NCI-H748 treated with DMSO at 0.1 percent for 48 hours (cell line): ENCODE measurements at regions not wholly inside any gene's neighbourhood (a gene's known extent, or its start where the extent isn't known, plus 50 kb on each side); places are given as distances from the start of the nearest gene placed in this dataset.

Experiments
- DNase-seq: peaks from one replicate; lab custom pipeline; 2025; lab: John Stamatoyannopoulos, UW

DNA sequence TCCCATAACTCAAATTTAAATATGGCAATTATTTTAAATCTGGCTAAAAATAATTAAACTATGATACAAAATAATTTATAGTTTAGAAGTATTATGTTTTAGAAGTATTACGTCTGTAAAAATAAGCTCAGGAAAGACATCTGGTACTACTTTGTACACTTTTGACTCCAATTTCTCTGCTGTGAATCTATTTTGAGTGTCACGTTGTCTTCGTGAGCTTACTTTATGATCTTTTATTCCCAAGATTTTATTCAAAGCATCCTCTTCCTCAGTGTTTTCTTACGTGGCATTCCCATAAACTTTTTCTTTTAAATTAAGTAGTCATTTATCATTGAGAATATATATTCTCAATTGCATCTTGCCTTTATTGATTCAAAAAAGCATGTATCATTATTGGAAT is 223.3 kb upstream of the KCNJ16 start:
- no peak for DNase-seq

DNA sequence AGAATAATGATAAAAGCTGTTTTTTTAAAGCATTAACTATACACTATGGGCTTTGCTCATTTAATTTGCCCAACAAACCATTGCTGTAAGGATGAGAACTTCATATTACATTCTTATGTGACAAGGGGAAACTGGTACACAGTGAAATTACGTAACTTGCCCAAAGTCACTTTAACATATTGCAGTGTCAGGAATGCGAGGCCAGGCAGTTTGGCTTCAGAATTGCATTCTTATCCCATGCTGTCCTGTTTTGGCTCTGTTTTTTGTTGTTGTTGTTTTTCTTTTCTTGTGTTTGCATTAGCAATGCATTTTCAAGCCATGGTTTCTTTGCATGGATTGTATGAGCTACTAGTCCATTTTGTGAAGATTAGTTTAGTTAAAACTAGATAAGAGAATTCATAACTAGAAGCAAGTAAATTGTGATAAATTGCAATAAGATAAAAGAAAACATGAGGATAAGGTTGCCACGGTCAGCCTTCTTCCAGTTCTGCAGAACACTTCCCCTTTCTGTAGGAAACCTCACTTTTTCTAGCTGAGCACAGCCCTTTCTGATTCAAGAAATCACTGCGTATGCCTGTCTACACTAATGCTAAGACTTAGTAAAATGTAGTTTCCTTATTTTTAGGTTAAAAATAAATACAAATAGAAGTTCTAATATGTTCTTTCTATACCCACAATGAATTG is 221.3 kb upstream of the KCNJ16 start:
- no peak for DNase-seq

DNA sequence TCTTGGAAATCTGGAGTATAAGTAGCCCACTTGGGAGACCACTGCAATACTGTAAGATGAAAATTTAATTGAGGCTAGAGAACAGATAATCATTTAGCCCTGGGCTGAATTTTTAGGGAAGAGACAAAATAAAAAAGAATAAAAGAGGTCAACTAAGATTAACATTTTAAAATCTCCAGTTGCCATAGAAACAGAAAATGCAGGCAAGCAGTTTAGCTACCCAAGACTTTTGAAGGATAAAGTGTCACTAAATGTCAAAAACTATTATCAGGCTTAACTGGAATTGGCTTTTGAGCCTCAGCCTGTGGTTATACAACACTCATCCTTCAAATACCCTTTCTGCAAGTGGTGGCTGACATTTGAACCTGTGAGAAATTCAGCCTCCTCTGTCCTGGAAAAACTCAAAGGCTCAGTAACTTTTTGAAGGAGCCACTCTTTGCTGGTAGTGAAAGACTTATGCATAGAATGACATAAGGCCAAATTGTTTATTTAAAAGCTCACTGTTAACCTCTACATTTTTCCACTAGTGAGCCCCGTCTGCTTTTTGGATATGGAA is 220.7 kb upstream of the KCNJ16 start:
- DNase-seq: no peak

DNA sequence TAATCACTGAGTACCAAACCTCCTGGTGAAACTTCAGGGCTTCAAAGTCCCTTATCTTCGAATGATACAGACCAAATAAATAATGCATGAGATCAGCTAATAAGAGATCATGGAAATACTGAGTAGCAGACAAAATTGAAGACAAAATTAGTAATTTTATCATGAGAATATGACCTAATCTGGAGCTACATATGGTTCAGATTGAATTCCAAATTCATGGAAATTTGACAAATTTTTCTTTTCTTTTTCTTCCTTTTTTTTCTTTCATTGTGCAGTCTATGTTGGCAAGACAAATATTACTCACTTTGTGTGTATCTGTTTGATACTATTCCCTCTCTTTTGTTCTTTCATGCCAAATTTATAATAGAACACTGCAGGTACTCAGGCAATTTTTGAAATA is 218.1 kb upstream of the KCNJ16 start:
- DNase-seq: no peak

DNA sequence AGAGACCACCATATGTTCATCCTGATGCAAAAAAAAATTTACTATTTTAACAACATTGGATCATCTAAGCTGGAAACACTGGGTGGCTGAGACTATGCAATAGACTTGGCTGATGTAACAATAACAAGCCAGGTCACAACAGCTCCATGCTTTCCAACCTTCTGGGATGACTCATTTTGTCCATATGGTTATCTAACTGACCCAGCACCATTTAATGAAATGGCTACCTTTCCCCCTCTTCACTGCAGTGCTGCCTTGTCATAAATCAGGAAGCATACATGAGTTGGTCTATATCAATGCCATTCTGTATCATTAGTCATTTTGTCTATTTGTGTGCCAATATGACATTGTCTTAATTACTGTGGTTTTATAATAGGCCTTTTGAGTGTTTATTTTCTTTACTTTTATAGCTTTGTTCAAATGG is 217.6 kb upstream of the KCNJ16 start:
- no peak for DNase-seq

DNA sequence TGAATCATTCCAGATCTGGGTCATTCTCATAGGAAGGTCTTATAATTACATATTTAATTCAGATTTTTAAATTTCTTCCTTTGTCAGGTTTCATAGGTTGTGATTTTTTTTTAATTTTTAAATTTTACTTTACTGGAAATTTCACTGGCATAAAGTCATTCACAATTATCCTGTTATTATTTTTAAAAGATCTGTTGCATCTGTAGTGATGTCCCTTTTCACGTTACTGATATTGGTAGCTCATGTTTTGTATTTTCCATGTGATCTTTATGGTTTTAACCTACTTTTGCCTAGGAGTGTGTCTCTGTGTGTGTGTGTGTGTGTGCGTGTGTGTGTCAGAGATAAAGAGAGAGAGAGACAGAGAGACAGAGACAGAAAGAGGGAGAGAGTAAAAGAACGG is 216.6 kb upstream of the KCNJ16 start:
- DNase-seq: no peak

DNA sequence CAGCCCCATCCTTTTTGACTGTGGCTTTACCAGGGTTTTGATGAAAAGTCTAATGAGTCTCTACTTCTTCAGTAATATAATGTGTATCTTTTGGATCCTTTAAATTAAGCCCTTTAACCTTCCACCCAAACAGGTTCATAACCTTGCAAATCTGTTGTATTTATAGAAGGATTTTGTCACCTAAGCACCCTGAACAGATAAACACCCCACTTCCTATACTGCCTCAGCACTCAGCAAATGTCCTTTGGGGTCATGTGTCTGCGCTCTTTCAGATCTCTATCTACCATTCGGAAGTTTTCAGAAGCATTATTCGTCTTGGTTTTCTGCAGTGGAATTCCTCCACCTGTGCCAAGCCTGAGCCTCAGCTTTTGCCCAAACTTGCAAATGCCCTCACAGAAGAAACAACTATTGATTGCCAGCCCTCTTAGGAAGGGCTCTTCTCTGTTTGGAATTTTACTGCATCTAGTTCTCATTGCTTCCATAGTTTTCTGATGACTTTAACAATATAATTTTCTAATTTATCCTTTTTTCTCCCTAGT is 214.8 kb upstream of the KCNJ16 start:
- no peak for DNase-seq

DNA sequence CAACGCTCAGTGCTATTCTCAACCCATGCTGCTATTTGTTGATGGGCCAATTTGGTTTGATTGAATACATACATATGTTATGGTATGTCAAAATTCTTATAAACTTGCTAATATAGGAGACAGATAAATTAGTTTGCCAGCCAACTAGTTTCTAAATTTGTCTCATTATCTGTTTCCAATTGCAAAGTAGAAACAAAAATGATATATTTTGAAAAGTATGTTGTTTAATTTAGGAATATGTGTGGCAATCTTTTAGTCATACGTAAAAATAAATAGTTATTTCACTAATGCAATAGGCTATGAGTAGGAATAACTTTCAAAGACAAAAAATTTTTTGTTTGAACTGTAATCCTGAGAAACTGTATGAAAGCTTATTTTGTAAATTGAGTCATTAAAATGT is 210.6 kb upstream of the KCNJ16 start:
- no peak for DNase-seq

DNA sequence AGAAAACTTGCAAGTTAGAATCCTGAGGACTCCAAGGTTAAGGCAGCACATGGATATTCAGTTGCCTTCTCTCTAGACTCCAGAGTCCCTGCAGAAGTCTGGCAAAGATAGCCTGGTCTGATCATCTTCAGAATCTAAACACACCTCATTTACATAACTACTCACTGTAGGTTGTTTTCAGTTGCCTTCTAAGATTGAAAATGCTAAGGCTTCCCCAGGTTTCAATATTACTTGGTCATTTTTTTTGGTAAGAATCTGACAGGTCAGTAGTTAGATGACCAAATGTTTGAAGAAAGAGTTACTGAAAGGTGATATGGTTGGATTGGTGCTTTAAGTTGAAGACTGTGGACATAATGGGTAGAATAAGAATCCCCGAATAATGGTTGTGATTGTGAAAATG is 205.4 kb upstream of the KCNJ16 start:
- DNase-seq: no peak

DNA sequence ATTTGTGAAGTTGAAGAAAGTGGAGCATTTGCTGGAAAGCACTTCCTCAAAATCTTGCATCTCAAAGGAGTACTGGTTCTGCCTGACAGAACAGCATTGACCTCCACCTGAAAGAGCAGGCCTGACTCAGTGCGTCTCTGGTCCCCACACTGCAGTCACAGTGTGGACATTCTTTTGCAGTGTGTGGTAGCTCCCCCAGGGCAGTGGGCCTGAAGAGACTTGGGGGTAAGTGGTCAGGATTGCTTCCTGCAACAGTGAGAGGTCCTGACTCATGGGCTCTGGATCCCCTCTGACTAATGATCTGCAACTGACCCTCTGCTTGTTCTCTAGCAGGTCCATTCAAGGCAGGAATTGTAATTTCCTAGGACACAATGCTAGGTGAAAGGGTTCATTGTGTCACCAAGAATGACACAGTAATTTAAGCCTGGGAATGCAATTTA is 204.9 kb upstream of the KCNJ16 start:
- no peak for DNase-seq

DNA sequence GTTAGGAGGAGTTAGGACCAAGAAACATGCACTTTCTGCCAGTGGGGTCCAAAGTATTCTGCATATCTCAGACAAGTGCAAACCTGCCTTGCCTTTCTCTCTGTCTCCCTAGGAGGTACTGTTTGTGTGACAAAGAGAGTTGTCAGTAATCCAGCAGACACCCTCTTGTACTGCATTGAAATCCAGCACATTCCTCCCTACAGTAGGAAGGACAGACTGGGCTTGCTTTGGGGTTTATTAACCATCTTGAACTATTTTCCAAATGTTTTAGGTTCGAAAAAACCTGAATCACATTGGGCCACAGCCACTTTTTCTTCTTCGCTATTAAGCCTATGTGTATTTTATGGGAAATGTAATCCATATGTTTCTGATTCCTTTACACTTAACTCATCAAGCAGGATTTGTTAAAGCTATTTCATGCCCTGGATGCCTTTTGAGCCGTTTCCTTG is 204.2 kb upstream of the KCNJ16 start:
- DNase-seq: no peak

DNA sequence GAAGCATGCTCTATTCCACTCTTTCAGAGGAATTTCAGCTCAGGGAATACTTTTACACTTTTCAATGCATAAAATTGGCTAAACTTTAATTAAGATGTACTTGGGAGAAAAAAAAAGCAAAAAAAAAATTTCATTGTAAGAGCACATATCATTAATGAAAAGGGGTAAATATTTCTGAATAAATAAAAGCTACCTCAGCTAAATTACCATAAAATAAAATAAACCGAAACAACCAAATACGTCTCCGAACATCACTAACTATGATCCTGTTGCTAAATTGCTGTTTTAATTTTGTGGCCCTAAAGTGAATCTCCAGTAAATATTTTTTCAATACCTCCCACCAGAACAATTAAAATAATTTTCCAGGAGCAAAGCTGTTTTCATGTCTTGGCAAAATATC is 203.7 kb upstream of the KCNJ16 start:
- DNase-seq: no peak

DNA sequence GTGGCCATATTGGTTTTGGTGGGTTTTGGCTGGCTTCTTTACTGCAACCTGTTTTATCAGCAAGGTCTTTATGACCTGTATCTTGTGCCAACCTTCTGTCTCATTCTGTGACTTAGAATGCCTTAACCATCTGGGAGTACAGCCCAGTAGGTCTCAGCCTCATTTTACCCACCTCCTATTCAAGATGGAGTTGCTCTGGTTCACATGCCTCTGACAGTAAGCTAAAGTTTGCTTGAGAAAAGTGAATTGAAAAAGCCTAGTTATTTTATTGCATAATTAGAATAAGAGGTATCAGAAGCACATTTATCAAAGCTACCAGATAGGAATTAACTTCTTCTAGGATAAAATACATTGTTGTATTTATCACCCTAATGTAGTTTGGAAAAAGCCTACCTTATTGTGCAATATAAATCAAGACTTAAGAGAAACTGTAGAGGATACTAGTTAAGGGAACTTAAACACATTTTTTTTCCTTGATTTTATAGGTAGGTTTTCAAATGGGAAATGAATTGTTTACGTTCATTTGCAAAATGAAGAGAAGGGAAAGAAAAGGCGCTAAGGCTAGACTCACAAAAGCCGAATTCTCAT is 202.3 kb upstream of the KCNJ16 start:
- DNase-seq: no peak

DNA sequence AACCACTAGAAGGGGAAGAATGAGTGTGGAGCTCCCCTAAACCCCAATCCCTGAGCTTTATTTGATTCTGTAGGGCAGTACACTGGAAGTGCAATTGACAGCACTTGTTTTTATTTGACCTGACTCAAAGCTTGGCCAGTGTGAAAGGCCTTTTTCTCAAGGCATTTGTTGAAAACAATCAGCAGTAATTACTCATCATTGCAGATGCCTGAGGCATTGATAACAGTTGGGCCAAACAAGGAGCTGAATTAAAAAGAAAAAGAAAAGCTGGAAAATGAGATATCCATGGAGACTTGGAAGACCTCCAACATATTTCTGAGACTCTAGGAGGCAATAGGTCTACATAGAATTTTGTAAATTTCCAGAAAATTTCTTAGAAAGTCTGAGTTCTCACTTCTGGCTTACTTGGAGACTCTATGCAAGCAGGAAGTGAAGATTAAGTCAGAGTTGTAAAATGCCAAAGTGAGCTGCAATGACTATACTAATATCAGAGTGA is 200.8 kb upstream of the KCNJ16 start:
- DNase-seq: no peak

DNA sequence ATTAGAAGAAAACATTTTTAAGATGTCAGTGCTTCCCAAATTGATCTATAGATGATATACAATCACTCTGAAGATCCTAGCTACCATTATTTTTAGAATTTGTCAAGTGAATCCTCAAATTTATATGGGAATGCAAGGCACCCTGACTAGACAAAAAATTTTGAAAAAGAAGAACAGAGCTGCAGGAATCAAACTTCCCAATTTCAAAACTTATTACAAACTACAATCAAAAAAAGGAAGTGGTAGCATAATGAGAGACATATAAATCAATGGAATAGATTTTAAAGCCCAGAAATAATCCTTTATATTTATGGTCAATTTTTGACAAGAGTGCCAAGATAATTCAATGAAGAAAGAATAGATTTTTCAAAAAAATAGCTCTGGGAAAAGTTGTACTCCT is 198.3 kb upstream of the KCNJ16 start:
- DNase-seq: no peak

DNA sequence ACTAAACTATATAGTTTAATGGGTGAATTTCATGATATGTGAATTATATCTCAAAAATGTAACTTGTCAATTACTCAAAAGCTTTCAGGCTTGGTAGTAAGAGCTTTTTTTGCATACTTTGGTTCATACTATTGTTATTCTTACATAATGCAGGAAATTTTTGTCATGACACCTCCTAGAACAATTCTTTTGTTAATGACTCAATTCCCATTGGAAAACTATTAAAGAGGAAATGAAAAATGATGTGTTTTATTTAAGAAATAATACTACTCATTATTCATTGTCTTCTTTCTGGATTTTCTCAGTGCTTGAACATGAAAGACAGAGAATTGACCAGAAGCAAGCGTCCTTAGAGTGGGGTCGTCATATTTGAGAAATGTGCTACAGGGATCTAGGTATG is 196.4 kb upstream of the KCNJ16 start:
- no peak for DNase-seq

DNA sequence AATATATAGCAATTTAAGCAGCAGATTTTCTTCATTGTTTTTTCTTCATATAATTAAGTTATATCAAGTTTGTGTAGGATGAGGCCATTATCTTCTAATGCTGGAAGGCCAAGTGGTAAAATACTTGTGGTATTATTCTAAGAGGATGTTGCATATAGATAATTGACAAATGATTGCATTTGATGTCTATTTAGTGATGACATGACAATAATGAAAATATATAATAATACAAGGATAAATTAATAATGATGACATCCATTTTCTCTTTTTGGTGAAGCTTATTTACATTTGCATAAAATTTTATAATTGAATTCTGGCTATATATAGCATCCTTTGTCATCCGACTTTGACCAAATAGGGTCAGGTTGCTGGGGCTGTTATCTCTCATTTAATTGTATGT is 195.4 kb upstream of the KCNJ16 start:
- no peak for DNase-seq

DNA sequence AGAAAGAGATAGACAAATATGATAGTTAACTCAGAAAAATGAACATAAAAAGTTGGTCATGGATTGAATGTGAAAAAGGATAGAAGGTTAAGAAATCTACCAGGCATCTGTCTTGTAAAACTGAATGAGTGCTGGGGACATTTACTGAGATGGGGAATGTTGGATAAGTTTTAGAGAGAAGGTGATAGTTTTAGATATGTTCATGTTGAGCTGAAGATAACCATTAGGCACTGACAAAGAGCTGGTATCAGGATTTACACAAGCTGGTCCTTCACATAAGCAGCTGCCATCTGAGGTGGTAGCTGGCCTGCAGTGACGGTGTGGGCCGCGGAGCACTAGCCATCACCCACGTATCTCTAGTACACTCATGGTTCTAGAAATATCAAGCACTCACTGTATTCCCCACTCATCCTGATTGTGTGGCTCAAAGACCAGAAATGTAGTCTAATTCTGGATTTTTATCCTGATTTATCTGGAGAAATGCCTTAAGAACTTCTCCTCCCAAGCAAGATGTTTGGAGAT is 194.4 kb upstream of the KCNJ16 start:
- no peak for DNase-seq

DNA sequence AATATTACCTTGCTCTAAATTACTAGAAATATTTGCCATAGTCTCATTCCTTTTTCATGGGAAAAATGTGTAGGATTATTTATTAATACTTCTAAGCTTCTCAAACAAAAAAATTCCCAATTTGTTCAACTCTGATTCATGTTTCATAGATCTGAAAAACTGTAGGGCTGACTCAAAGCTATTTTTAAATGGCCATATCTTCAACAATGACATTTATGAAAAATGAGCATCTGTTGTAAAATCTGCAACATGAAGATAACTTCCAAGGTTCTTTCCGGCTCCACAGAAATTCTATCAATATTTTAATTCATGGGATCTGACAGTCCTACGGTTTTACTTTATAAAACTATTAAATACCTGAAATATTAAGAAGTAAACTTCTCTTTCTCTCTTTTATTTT is 192.7 kb upstream of the KCNJ16 start:
- DNase-seq: no peak

DNA sequence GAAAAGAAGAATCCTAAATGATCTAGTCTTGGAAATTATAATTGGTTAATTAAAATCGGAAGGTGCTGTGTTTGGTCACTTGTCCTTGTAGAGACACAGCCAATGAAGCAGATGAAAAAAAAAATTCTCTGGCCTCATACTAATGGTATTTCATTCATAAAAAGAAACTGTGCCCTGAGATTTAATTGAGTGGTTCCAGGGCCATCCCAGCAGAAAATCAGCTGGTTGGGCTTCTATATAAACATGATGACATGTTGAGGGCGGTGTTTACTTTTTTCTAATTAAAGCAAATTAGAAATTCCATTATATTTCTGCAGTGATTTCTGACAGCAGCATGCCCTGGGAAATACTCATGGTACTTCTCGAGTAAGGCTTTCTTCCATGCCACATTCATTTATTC is 191.9 kb upstream of the KCNJ16 start:
- DNase-seq: no peak

DNA sequence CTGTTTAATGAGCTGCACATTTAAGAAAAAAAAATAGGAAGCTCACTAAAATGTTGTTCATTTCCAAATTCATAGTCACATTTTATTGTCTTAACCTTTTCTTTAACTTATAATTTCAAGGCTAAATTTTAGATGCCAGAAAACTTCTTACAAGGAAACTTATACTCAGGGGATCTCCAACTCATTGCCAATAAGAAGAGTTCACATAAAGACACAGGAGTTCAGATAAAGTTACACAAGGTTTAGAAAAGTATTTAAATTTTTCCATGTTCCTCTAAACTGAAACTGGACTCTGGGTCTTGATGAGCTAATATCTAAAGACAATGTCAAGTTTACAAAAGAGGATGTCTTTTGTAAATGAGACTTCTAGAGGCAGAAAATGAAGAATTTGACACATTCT is 190.7 kb upstream of the KCNJ16 start:
- DNase-seq: no peak

DNA sequence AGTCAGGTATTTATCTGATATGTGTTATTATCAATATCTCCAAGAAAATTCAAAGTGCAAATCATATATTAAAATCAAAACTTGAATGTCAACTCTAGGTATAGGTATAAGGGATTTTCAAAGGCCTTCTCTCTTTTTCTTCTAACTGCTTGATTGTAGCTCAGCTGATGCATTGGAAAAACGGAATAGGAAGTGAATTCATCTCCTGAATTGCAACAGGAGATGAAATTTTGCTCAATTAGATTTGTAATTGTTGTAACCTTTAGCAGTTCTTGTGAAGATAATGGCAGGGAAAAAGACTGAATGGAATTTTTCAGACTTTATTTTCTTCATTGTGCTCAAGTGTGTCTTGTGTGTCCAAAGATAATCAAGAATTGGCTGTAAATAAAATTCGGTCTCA is 190.2 kb upstream of the KCNJ16 start:
- no peak for DNase-seq

DNA sequence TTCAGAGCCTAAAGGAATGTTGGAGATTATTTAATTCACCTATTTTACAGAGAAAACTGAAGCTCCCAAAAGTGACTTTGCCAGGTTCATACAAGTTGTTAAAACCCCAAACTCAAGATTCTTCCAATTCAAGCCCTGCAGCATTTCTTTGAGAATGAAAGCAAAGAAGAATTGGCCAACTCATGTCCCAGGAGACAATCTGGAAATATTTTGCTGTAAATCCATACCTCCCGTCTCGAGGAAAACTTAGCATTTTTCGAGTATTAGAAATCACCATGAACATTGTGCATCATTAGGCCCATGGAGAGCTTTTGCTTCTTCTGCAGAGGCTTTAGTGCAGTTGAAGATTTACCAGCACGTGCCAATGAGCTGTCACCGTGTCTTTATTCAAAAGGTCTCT is 176.4 kb upstream of the KCNJ16 start:
- no peak for DNase-seq
